Stimulated activated memory B cell treated with anti-CD40 and anti-IgM and Interleukin-4, amounts not matched to agents 10 μg/mL and 1 μg/mL and 100 μg/mL, for 72 hours (primary cell): ENCODE measurements at regions not wholly inside any gene's neighbourhood (a gene's known extent, or its start where the extent isn't known, plus 50 kb on each side); places are given as distances from the start of the nearest gene placed in this dataset.

ENCODE experiments used
- ATAC-seq: fragments of 150-1000 bp; cut with Tn5 transposase; 2 replicates; pipeline ENCODE4 v1.10.0; 2021
- H3K27ac Mint-ChIP-seq: one replicate; pipeline ENCODE4 v1.8.0; 2022; ENCODE audit warnings: mild to moderate bottlenecking, mixed read lengths
- H3K27me3 Mint-ChIP-seq: one replicate; pipeline ENCODE4 v1.8.0; 2022; ENCODE audit warnings: mixed read lengths
- H3K36me3 Mint-ChIP-seq: one replicate; pipeline ENCODE4 v1.8.0; 2022; ENCODE audit warnings: mixed read lengths
- H3K4me1 Mint-ChIP-seq: one replicate; pipeline ENCODE4 v1.8.0; 2022; ENCODE audit warnings: mixed read lengths
- H3K4me3 Mint-ChIP-seq: one replicate; pipeline ENCODE4 v1.8.0; 2022; ENCODE audit warnings: mild to moderate bottlenecking, moderate library complexity, mixed read lengths
- H3K9me3 Mint-ChIP-seq: one replicate; pipeline ENCODE4 v1.8.0; 2022; ENCODE audit warnings: mixed read lengths

GRCh38 chr18:73639788-73640187 lies 507.8 kb downstream of the FBXO15 start:
- Mint-ChIP-seq H3K27ac (no peak overlapping the region), H3K27me3 (no peaks in the 10 kb centered on the region), H3K4me3 (no peak overlapping the region), H3K36me3 (no peaks in the 10 kb centered on the region), H3K4me1 (no peaks in the 10 kb centered on the region), H3K9me3 (no peaks in the 10 kb centered on the region)
- no peak for ATAC-seq

- Mint-ChIP-seq H3K4me1 (no peaks in the 10 kb centered on the region), H3K27ac (no peak overlapping the region), H3K9me3 (no peaks in the 10 kb centered on the region), H3K27me3 (no peaks in the 10 kb centered on the region), H3K4me3 (no peak overlapping the region), H3K36me3 (no peaks in the 10 kb centered on the region)
- no peak for ATAC-seq
These were observed 508.9 kb downstream of the FBXO15 start for GRCh38 chr18:73638709-73639108.

- Mint-ChIP-seq H3K4me3 (no peak overlapping the region), H3K27me3 (no peaks in the 10 kb centered on the region)
- ATAC-seq = no peak
These were observed 511.3 kb downstream of the FBXO15 start for GRCh38 chr18:73636355-73636754.

GRCh38 chr18:73626859-73627258 lies 520.8 kb downstream of the FBXO15 start:
- H3K27me3 Mint-ChIP-seq = no peaks in the 10 kb centered on the region
- ATAC-seq = no peak
- no peaks in the 10 kb centered on the region for H3K4me1 Mint-ChIP-seq
- H3K4me3 Mint-ChIP-seq = no peak overlapping the region
- no peak overlapping the region for H3K27ac Mint-ChIP-seq
- no peaks in the 10 kb centered on the region for H3K9me3 Mint-ChIP-seq
- H3K36me3 Mint-ChIP-seq = no peaks in the 10 kb centered on the region

More at GRCh38 chr18:73636355-73636754, 511.3 kb downstream of the FBXO15 start:
- Mint-ChIP-seq H3K4me1 (no peaks in the 10 kb centered on the region), H3K36me3 (no peaks in the 10 kb centered on the region), H3K27ac (no peak overlapping the region), H3K9me3 (no peaks in the 10 kb centered on the region)

GRCh38 chr18:73626221-73626620 lies 521.4 kb downstream of the FBXO15 start:
- ATAC-seq = no peak
- no peaks in the 10 kb centered on the region for H3K9me3 Mint-ChIP-seq
- H3K4me1 Mint-ChIP-seq = no peaks in the 10 kb centered on the region
- no peak overlapping the region for H3K4me3 Mint-ChIP-seq
- H3K27me3 Mint-ChIP-seq = no peaks in the 10 kb centered on the region
- H3K27ac Mint-ChIP-seq = no peak overlapping the region
- H3K36me3 Mint-ChIP-seq = no peaks in the 10 kb centered on the region

- Mint-ChIP-seq H3K27me3 (no peaks in the 10 kb centered on the region), H3K36me3 (no peaks in the 10 kb centered on the region)
These were observed 526.5 kb downstream of the FBXO15 start for GRCh38 chr18:73621091-73621490.

GRCh38 chr18:73617981-73618380 lies 529.7 kb downstream of the FBXO15 start:
- H3K4me3 Mint-ChIP-seq = no peak overlapping the region
- H3K9me3 Mint-ChIP-seq = peaks cover 8% of the 10 kb centered on the region
- ATAC-seq = no peak
- no peaks in the 10 kb centered on the region for H3K4me1 Mint-ChIP-seq
- no peak overlapping the region for H3K27ac Mint-ChIP-seq
- H3K36me3 Mint-ChIP-seq = no peaks in the 10 kb centered on the region
- no peaks in the 10 kb centered on the region for H3K27me3 Mint-ChIP-seq

More at GRCh38 chr18:73621091-73621490, 526.5 kb downstream of the FBXO15 start:
- Mint-ChIP-seq H3K9me3 (peaks cover 6% of the 10 kb centered on the region), H3K27ac (no peak overlapping the region), H3K4me1 (no peaks in the 10 kb centered on the region), H3K4me3 (no peak overlapping the region)
- ATAC-seq = no peak

GRCh38 chr18:73615506-73615905 lies 532.1 kb downstream of the FBXO15 start:
- H3K4me3 Mint-ChIP-seq = no peak overlapping the region
- H3K4me1 Mint-ChIP-seq = no peaks in the 10 kb centered on the region
- no peak overlapping the region for H3K27ac Mint-ChIP-seq

GRCh38 chr18:73614812-73615211 lies 532.8 kb downstream of the FBXO15 start:
- Mint-ChIP-seq H3K4me3 (no peak overlapping the region), H3K4me1 (no peaks in the 10 kb centered on the region), H3K9me3 (peaks cover 6% of the 10 kb centered on the region), H3K36me3 (no peaks in the 10 kb centered on the region), H3K27me3 (no peaks in the 10 kb centered on the region), H3K27ac (no peak overlapping the region)
- ATAC-seq = no peak

More at GRCh38 chr18:73615506-73615905, 532.1 kb downstream of the FBXO15 start:
- Mint-ChIP-seq H3K9me3 (peaks cover 8% of the 10 kb centered on the region), H3K36me3 (no peaks in the 10 kb centered on the region), H3K27me3 (no peaks in the 10 kb centered on the region)
- no peak for ATAC-seq

- H3K36me3 Mint-ChIP-seq = no peaks in the 10 kb centered on the region
- H3K27ac Mint-ChIP-seq = no peak overlapping the region
- H3K27me3 Mint-ChIP-seq = no peaks in the 10 kb centered on the region
- H3K4me1 Mint-ChIP-seq = no peaks in the 10 kb centered on the region
- H3K4me3 Mint-ChIP-seq = no peak overlapping the region
- ATAC-seq = no peak
- peaks cover 6% of the 10 kb centered on the region for H3K9me3 Mint-ChIP-seq
These were observed 533.8 kb downstream of the FBXO15 start for GRCh38 chr18:73613706-73614340.

- Mint-ChIP-seq H3K4me3 (no peak overlapping the region), H3K27me3 (no peaks in the 10 kb centered on the region), H3K4me1 (no peaks in the 10 kb centered on the region), H3K36me3 (no peaks in the 10 kb centered on the region), H3K9me3 (peaks cover 8% of the 10 kb centered on the region), H3K27ac (no peak overlapping the region)
- peak; percentile 20 for ATAC-seq
These were observed 549.6 kb downstream of the FBXO15 start for GRCh38 chr18:73597832-73598615.

- ATAC-seq = no peak
- no peaks in the 10 kb centered on the region for H3K36me3 Mint-ChIP-seq
- no peak overlapping the region for H3K27ac Mint-ChIP-seq
- H3K4me3 Mint-ChIP-seq = no peak overlapping the region
- H3K9me3 Mint-ChIP-seq = peaks cover 8% of the 10 kb centered on the region
- no peaks in the 10 kb centered on the region for H3K4me1 Mint-ChIP-seq
- no peaks in the 10 kb centered on the region for H3K27me3 Mint-ChIP-seq
These were observed 552.9 kb downstream of the FBXO15 start for GRCh38 chr18:73594749-73595148.

GRCh38 chr18:73593207-73593606 lies 554.4 kb downstream of the FBXO15 start:
- peaks cover 6% of the 10 kb centered on the region for H3K9me3 Mint-ChIP-seq
- no peak for ATAC-seq
- no peaks in the 10 kb centered on the region for H3K27me3 Mint-ChIP-seq
- no peak overlapping the region for H3K4me3 Mint-ChIP-seq
- H3K27ac Mint-ChIP-seq = no peak overlapping the region
- H3K4me1 Mint-ChIP-seq = no peaks in the 10 kb centered on the region
- no peaks in the 10 kb centered on the region for H3K36me3 Mint-ChIP-seq

- Mint-ChIP-seq H3K27me3 (no peaks in the 10 kb centered on the region), H3K27ac (no peak overlapping the region), H3K9me3 (no peaks in the 10 kb centered on the region), H3K4me1 (no peaks in the 10 kb centered on the region), H3K4me3 (no peak overlapping the region), H3K36me3 (no peaks in the 10 kb centered on the region)
- no peak for ATAC-seq
These were observed 556.7 kb downstream of the FBXO15 start for GRCh38 chr18:73590950-73591349.

GRCh38 chr18:73579698-73580097 lies 567.9 kb downstream of the FBXO15 start:
- Mint-ChIP-seq H3K27me3 (no peaks in the 10 kb centered on the region), H3K4me1 (no peaks in the 10 kb centered on the region), H3K4me3 (no peak overlapping the region), H3K27ac (no peak overlapping the region), H3K36me3 (no peaks in the 10 kb centered on the region), H3K9me3 (peaks cover 3% of the 10 kb centered on the region)
- no peak for ATAC-seq

- Mint-ChIP-seq H3K4me1 (no peaks in the 10 kb centered on the region), H3K36me3 (no peaks in the 10 kb centered on the region), H3K27ac (no peak overlapping the region), H3K27me3 (no peaks in the 10 kb centered on the region), H3K4me3 (no peak overlapping the region), H3K9me3 (peaks cover 4% of the 10 kb centered on the region)
- no peak for ATAC-seq
These were observed 570.3 kb downstream of the FBXO15 start for GRCh38 chr18:73577365-73577764.
